ENCODE measurements at regions not wholly inside any gene's neighbourhood (a gene's known extent, or its start where the extent isn't known, plus 50 kb on each side); places are given as distances from the start of the nearest gene placed in this dataset.

DNA sequence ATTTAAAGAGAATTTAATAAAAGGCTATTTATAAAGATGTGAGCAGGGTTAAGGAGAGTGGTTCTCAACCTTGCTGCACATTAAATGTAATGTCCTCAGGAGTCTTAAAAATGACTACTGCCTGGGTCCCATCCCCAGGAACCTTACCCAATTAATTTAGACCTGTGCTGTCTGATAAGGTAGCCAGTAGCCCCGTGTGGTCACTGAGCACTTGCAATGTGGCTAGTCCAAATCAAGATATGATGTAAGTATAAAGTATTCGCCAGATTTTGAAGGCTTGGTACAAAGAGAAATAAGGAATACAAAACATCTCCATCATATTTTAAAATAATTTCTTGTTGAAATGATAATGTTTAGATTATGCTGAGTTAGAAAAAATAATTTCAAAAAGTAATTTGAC, 343.3 kb upstream of the PPP2R3A start:
- Histone ChIP-seq H3K27me3 (no peaks in the 10 kb centered on the region), H3K27ac (no peak overlapping the region), H3K9me3 (no peaks in the 10 kb centered on the region), H3K4me1 (no peaks in the 10 kb centered on the region), H3K36me3 (no peaks in the 10 kb centered on the region), H3K4me3 (no peak overlapping the region)
- TF ChIP-seq POLR2A (IDR thresholded peaks at IDR 0.05) (no peak), EP300 (IDR thresholded peaks at IDR 0.05; ENCODE audit: low read depth) (no peak), POLR2AphosphoS5 (IDR thresholded peaks at IDR 0.05) (no peak)
- TF ChIP-seq, protein P1, sequence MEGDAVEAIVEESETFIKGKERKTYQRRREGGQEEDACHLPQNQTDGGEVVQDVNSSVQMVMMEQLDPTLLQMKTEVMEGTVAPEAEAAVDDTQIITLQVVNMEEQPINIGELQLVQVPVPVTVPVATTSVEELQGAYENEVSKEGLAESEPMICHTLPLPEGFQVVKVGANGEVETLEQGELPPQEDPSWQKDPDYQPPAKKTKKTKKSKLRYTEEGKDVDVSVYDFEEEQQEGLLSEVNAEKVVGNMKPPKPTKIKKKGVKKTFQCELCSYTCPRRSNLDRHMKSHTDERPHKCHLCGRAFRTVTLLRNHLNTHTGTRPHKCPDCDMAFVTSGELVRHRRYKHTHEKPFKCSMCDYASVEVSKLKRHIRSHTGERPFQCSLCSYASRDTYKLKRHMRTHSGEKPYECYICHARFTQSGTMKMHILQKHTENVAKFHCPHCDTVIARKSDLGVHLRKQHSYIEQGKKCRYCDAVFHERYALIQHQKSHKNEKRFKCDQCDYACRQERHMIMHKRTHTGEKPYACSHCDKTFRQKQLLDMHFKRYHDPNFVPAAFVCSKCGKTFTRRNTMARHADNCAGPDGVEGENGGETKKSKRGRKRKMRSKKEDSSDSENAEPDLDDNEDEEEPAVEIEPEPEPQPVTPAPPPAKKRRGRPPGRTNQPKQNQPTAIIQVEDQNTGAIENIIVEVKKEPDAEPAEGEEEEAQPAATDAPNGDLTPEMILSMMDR (IDR thresholded peaks at IDR 0.05), result no peak
- in situ Hi-C loops (cut with MboI; ENCODE audit: low pct_ligation_motif_present in 1 of 4, low pct_unique_long_range_greater_than_20kb in 1 of 4, low sequenced_read_pairs in 3 of 4), result no loop called here
- 57 to 78% methylated on average over 2 of the region's 2 CpGs for WGBS, 2 donors (ENCODE audit: low coverage in 1 of 2)
- DNase-seq, result no peak
- intact Hi-C loops (cut with DNase I; ENCODE audit: low total_unique reads), result no loop called here

DNA sequence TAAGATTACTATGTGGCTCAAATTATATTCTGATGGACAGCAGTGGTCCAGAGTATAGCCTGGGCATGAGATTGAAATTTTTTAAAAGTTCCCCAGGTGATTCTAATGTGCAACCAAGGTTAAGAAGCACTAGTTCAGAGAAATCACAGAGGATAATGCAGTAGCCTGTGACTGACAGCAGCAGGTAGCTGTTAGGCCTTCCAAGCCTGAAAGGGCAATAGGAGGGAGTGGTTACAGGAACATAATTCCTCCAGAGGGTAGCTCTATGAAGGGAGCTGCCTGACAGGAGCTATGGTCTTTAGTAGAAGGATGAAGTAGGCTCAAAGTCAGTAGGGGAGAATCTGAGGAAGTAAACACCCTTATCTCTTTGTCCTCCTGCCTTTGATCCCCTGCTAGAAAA, 342.9 kb upstream of the PPP2R3A start:
- in situ Hi-C loops (cut with MboI; ENCODE audit: low pct_ligation_motif_present in 1 of 4, low pct_unique_long_range_greater_than_20kb in 1 of 4, low sequenced_read_pairs in 3 of 4) (no loop called here), intact Hi-C loops (cut with DNase I; ENCODE audit: low total_unique reads) (no loop called here)
- Histone ChIP-seq H3K4me1 (no peaks in the 10 kb centered on the region), H3K9me3 (no peaks in the 10 kb centered on the region), H3K4me3 (no peak overlapping the region), H3K27ac (no peak overlapping the region), H3K36me3 (no peaks in the 10 kb centered on the region), H3K27me3 (no peaks in the 10 kb centered on the region)
- DNase-seq, result no peak
- TF ChIP-seq, protein P1 (IDR thresholded peaks at IDR 0.05), result no peak
- TF ChIP-seq POLR2A (IDR thresholded peaks at IDR 0.05) (no peak), POLR2AphosphoS5 (IDR thresholded peaks at IDR 0.05) (no peak), EP300 (IDR thresholded peaks at IDR 0.05; ENCODE audit: low read depth) (no peak)

GRCh38 chr3:135623558-135623957, 342.0 kb upstream of the PPP2R3A start:
- Histone ChIP-seq H3K27ac (no peak overlapping the region), H3K27me3 (no peaks in the 10 kb centered on the region), H3K36me3 (no peaks in the 10 kb centered on the region), H3K4me3 (no peak overlapping the region), H3K4me1 (no peaks in the 10 kb centered on the region), H3K9me3 (no peaks in the 10 kb centered on the region)
- in situ Hi-C loops (cut with MboI; ENCODE audit: low pct_ligation_motif_present in 1 of 4, low pct_unique_long_range_greater_than_20kb in 1 of 4, low sequenced_read_pairs in 3 of 4) (no loop called here), intact Hi-C loops (cut with DNase I; ENCODE audit: low total_unique reads) (no loop called here)
- 83 to 90% methylated on average over 2 of the region's 2 CpGs for WGBS, 2 donors (ENCODE audit: low coverage in 1 of 2)
- DNase-seq, result no peak
- TF ChIP-seq EP300 (IDR thresholded peaks at IDR 0.05; ENCODE audit: low read depth) (no peak), POLR2A (IDR thresholded peaks at IDR 0.05) (no peak), POLR2AphosphoS5 (IDR thresholded peaks at IDR 0.05) (no peak)
- TF ChIP-seq, protein P1 (IDR thresholded peaks at IDR 0.05), result no peak

DNA sequence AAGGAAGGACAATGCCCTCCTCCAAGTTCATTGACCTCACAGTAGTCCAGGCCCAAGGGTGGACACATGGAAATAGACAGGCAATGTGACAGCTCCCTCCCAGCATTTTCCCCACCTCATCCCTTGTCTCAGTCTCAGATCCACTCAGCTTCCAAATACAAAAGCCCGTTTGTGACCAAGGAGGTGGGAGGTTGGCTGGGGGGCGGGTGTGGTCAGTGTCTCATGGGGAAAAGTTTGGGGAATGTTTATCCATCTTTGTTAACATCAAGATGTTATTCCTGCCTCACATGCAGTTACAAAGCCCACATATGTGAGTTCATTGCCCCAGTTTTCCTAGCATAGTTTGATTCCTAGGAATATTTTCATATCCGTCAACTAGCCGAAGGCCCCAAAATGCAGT, 338.5 kb upstream of the PPP2R3A start:
- H3K9me3 ChIP-seq, result no peaks in the 10 kb centered on the region
- in situ Hi-C loops (cut with MboI; ENCODE audit: low pct_ligation_motif_present in 1 of 4, low pct_unique_long_range_greater_than_20kb in 1 of 4, low sequenced_read_pairs in 3 of 4), result no loop called here
- DNase-seq, result no peak
- H3K27me3 ChIP-seq, result no peaks in the 10 kb centered on the region
- WGBS, 2 donors (ENCODE audit: low coverage in 1 of 2), result 85 to 100% methylated on average over 3 to 4 of the region's 4 CpGs
- H3K36me3 ChIP-seq, result no peaks in the 10 kb centered on the region
- intact Hi-C loops (cut with DNase I; ENCODE audit: low total_unique reads), result no loop called here
- no peak overlapping the region for H3K27ac ChIP-seq
- no peaks in the 10 kb centered on the region for H3K4me1 ChIP-seq
- no peak overlapping the region for H3K4me3 ChIP-seq
- no peak for TF ChIP-seq POLR2AphosphoS5 (IDR thresholded peaks at IDR 0.05)
- TF ChIP-seq, protein P1 (IDR thresholded peaks at IDR 0.05), result no peak
- TF ChIP-seq EP300 (IDR thresholded peaks at IDR 0.05; ENCODE audit: low read depth), result no peak
- no peak for TF ChIP-seq POLR2A (IDR thresholded peaks at IDR 0.05)
